GM21576 (cell line): ENCODE measurements at regions not wholly inside any gene's neighbourhood (a gene's known extent, or its start where the extent isn't known, plus 50 kb on each side); places are given as distances from the start of the nearest gene placed in this dataset.
"Not testable (repeated sequence)": the region's sequence is repeated elsewhere in the genome, so short reads cannot be mapped to it uniquely, and the experiment has no call there.

Source experiments
- ATAC-seq: cut with Tn5 transposase; IDR thresholded peaks from one replicate; pipeline ENCODE4 v1.9.1; 2021; ENCODE audit warnings: mild to moderate bottlenecking, moderate library complexity; ENCODE audit not compliant: unreplicated experiment

GRCh38 chr1:148279002-148279542 is 127.0 kb upstream of the NBPF11 start:
- ATAC-seq = not testable (repeated sequence)

- not testable (repeated sequence) for ATAC-seq
These were observed 125.8 kb upstream of the NBPF11 start for GRCh38 chr1:148277865-148278279.

GRCh38 chr1:148267066-148267465 is 115.0 kb upstream of the NBPF11 start:
- not testable (repeated sequence) for ATAC-seq

GRCh38 chr1:148264374-148265276 is 112.5 kb upstream of the NBPF11 start:
- no peak for ATAC-seq

GRCh38 chr1:148263906-148264255 is 111.8 kb upstream of the NBPF11 start:
- ATAC-seq = peak; percentile 14

- ATAC-seq = peak; percentile 70
These were observed 111.2 kb upstream of the NBPF11 start for GRCh38 chr1:148263128-148263905.

- not testable (repeated sequence) for ATAC-seq
These were observed 109.6 kb upstream of the NBPF11 start for GRCh38 chr1:148261684-148262083.

GRCh38 chr1:148257886-148258285 is 105.8 kb upstream of the NBPF11 start:
- not testable (repeated sequence) for ATAC-seq

GRCh38 chr1:148254611-148255429 is 102.7 kb upstream of the NBPF11 start:
- not testable (repeated sequence) for ATAC-seq

GRCh38 chr1:148253808-148254207 is 101.7 kb upstream of the NBPF11 start:
- ATAC-seq = not testable (repeated sequence)

GRCh38 chr1:148248798-148249197 is 96.7 kb upstream of the NBPF11 start:
- ATAC-seq = not testable (repeated sequence)

- ATAC-seq = not testable (repeated sequence)
These were observed 94.3 kb upstream of the NBPF11 start for GRCh38 chr1:148246258-148246861.

- ATAC-seq = not testable (repeated sequence)
These were observed 93.8 kb upstream of the NBPF11 start for GRCh38 chr1:148245843-148246242.

GRCh38 chr1:148245443-148245842 is 93.4 kb upstream of the NBPF11 start:
- not testable (repeated sequence) for ATAC-seq

GRCh38 chr1:148233250-148233649 is 81.2 kb upstream of the NBPF11 start:
- ATAC-seq = not testable (repeated sequence)

- ATAC-seq = not testable (repeated sequence)
These were observed 76.8 kb upstream of the NBPF11 start for GRCh38 chr1:148228846-148229245.

- ATAC-seq = not testable (repeated sequence)
These were observed 70.5 kb upstream of the NBPF11 start for GRCh38 chr1:148222399-148223159.

- ATAC-seq = not testable (repeated sequence)
These were observed 69.5 kb upstream of the NBPF11 start for GRCh38 chr1:148221593-148221992.

GRCh38 chr1:148219229-148219628 is 67.1 kb upstream of the NBPF11 start:
- ATAC-seq = not testable (repeated sequence)
